ENCODE measurements at regions not wholly inside any gene's neighbourhood (a gene's known extent, or its start where the extent isn't known, plus 50 kb on each side); places are given as distances from the start of the nearest gene placed in this dataset.
"Not testable (repeated sequence)": the region's sequence is repeated elsewhere in the genome, so short reads cannot be mapped to it uniquely, and the experiment has no call there.

- DNase-seq (ENCODE audit: low spot score), result no peak
Observed at GRCh38 chr18:42545825-42546224, 569.7 kb downstream of the RIT2 start.

GRCh38 chr18:42548493-42548892 is 567.0 kb downstream of the RIT2 start:
- DNase-seq (ENCODE audit: low spot score), result no peak

GRCh38 chr18:42549596-42549995 is 565.9 kb downstream of the RIT2 start:
- no peak for DNase-seq (ENCODE audit: low spot score)

GRCh38 chr18:42552559-42552958 is 562.9 kb downstream of the RIT2 start:
- not testable (repeated sequence) for DNase-seq (ENCODE audit: low spot score)

- no peak for DNase-seq (ENCODE audit: low spot score)
Observed at GRCh38 chr18:42559069-42559690, 556.3 kb downstream of the RIT2 start.

GRCh38 chr18:42561521-42561920 is 554.0 kb downstream of the RIT2 start:
- no peak for DNase-seq (ENCODE audit: low spot score)

GRCh38 chr18:42563995-42564394 is 551.5 kb downstream of the RIT2 start:
- no peak for DNase-seq (ENCODE audit: low spot score)

GRCh38 chr18:42564761-42565160 is 550.7 kb downstream of the RIT2 start:
- no peak for DNase-seq (ENCODE audit: low spot score)

GRCh38 chr18:42568773-42569172 is 546.7 kb downstream of the RIT2 start:
- DNase-seq (ENCODE audit: low spot score), result no peak

- no peak for DNase-seq (ENCODE audit: low spot score)
Observed at GRCh38 chr18:42574871-42575270, 540.6 kb downstream of the RIT2 start.

GRCh38 chr18:42576124-42576523 is 539.4 kb downstream of the RIT2 start:
- DNase-seq (ENCODE audit: low spot score), result no peak

- no peak for DNase-seq (ENCODE audit: low spot score)
Observed at GRCh38 chr18:42578792-42579191, 536.7 kb downstream of the RIT2 start.

GRCh38 chr18:42582266-42582665 is 533.2 kb downstream of the RIT2 start:
- no peak for DNase-seq (ENCODE audit: low spot score)

GRCh38 chr18:42583283-42583731 is 532.2 kb downstream of the RIT2 start:
- no peak for DNase-seq (ENCODE audit: low spot score)

GRCh38 chr18:42586601-42587000 is 528.9 kb downstream of the RIT2 start:
- DNase-seq (ENCODE audit: low spot score), result no peak

- DNase-seq (ENCODE audit: low spot score), result no peak
Observed at GRCh38 chr18:42588786-42589185, 526.7 kb downstream of the RIT2 start.

GRCh38 chr18:42604820-42605219 is 510.7 kb downstream of the RIT2 start:
- DNase-seq (ENCODE audit: low spot score), result no peak

- no peak for DNase-seq (ENCODE audit: low spot score)
Observed at GRCh38 chr18:42606886-42607495, 508.5 kb downstream of the RIT2 start.

GRCh38 chr18:42611134-42611533 is 504.4 kb downstream of the RIT2 start:
- no peak for DNase-seq (ENCODE audit: low spot score)

- no peak for DNase-seq (ENCODE audit: low spot score)
Observed at GRCh38 chr18:42614619-42615293, 500.7 kb downstream of the RIT2 start.

GRCh38 chr18:42617221-42617620 is 498.3 kb downstream of the RIT2 start:
- no peak for DNase-seq (ENCODE audit: low spot score)

GRCh38 chr18:42619771-42620170 is 495.7 kb downstream of the RIT2 start:
- DNase-seq (ENCODE audit: low spot score), result no peak

GRCh38 chr18:42620657-42621056 is 494.8 kb downstream of the RIT2 start:
- no peak for DNase-seq (ENCODE audit: low spot score)
